ENCODE measurements at regions not wholly inside any gene's neighbourhood (a gene's known extent, or its start where the extent isn't known, plus 50 kb on each side); places are given as distances from the start of the nearest gene placed in this dataset.

DNA sequence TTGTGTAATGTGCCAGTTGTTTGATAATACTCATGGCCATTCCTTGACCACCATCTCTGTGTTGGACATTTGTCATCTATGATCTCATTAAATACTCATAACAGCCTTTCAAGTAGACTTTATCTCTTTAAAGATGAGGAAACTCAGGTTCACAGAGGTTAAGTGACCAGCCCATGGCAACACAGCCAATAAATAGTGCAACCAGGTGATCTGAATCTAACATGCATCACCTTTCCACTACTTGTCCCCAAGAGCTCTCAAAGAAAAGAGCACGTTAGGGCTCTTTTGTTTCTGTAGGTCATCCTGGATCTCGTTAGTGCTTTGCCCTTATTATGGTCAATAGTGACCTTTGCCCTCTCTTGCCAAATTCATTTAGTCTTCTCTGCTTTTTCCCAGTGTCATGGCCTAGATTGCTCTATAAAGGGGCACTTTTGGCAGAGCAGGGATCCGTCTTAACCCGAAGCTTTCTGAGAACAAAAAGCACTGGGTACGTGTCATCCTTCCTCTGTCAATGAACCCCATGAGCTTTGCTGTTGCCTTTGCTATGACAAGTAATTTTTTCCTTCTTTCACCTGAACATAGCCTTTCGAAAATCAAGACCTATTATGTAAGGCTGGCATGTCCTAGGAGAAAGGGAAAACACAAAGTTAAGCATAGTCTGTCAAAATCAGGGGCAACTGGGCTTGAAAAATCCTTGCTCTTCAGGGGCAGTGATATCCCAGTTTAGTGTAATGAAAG, 88.0 kb upstream of the PLXNA2 start:
- TF ChIP-seq CTCF (IDR thresholded peaks at IDR 0.05; ENCODE audit: poor library complexity, severe bottlenecking) (no peak), RAD21 (conservative IDR thresholded peaks at IDR 0.05) (no peak), EZH2 (IDR thresholded peaks at IDR 0.05; ENCODE audit: borderline replicate concordance, insufficient read depth, low read length, poor library complexity, severe bottlenecking) (no peak), EP300 (conservative IDR thresholded peaks at IDR 0.05; ENCODE audit: poor library complexity, severe bottlenecking) (no peak)
